GM20000 (cell line): ENCODE measurements at regions not wholly inside any gene's neighbourhood (a gene's known extent, or its start where the extent isn't known, plus 50 kb on each side); places are given as distances from the start of the nearest gene placed in this dataset.

Experiments used
- DNase-seq: peaks from one replicate; pipeline ENCODE4 v3.0.0; 2012; ENCODE audit warnings: low spot score
- CTCF ChIP-seq: IDR thresholded peaks from 2 replicates; pipeline ENCODE4 v1.5.1; 2012; ENCODE audit warnings: mild to moderate bottlenecking, control low read depth; ENCODE audit errors: extremely low read depth, missing control alignments

- DNase-seq: no peak
- no peak for TF ChIP-seq CTCF
Observed at GRCh38 chr20:22502731-22503191, 81.6 kb downstream of the FOXA2 start.

- no peak for TF ChIP-seq CTCF
- no peak for DNase-seq
Observed at GRCh38 chr20:22501566-22502344, 82.6 kb downstream of the FOXA2 start.

GRCh38 chr20:22501034-22501433 lies 83.3 kb downstream of the FOXA2 start:
- TF ChIP-seq CTCF: no peak
- DNase-seq: no peak

- DNase-seq: no peak
- no peak for TF ChIP-seq CTCF
Observed at GRCh38 chr20:22499515-22500166, 84.7 kb downstream of the FOXA2 start.

- TF ChIP-seq CTCF: no peak
- no peak for DNase-seq
Observed at GRCh38 chr20:22496817-22497216, 87.6 kb downstream of the FOXA2 start.

- TF ChIP-seq CTCF: no peak
- no peak for DNase-seq
Observed at GRCh38 chr20:22495789-22496188, 88.6 kb downstream of the FOXA2 start.

GRCh38 chr20:22495172-22495571 lies 89.2 kb downstream of the FOXA2 start:
- no peak for DNase-seq
- no peak for TF ChIP-seq CTCF
